22Rv1 (cell line): ENCODE measurements at regions not wholly inside any gene's neighbourhood (a gene's known extent, or its start where the extent isn't known, plus 50 kb on each side); places are given as distances from the start of the nearest gene placed in this dataset.

Experiments
- H3K27ac ChIP-seq: fragments of 450-650 bp; 2 replicates; pipeline ENCODE4 v1.5.1; 2017
- ZFX ChIP-seq: fragments of 450-650 bp; IDR thresholded peaks from 2 replicates; pipeline ENCODE4 v1.6.1; 2017; ENCODE audit warnings: antibody characterized with exemption, borderline replicate concordance
- TF ChIP-seq, protein P1 (sequence below): fragments of 450-650 bp; IDR thresholded peaks from 2 replicates; pipeline ENCODE4 v1.5.1; 2017; ENCODE audit warnings: mild to moderate bottlenecking

DNA sequence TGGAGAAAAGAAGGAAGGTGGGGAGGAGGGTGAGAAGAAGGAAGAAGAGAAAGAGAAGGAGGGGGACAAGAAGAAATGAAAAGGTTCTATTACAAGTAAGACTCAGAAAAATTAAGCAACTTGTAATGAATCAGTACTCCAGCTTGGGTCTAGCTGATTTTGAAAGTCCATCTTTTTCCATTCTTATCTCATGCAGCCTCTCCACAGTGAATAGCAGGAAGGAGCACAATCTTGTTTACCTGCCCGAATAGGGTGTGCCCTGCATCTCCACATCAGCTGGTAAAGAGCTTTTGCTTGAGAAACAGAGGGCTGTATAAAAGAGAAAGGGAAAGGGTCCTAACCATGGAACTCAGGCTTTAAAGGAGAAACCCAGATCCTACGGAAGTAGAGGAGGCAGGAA lies 348.8 kb downstream of the TPBG start:
- H3K27ac ChIP-seq, result no peak overlapping the region
- TF ChIP-seq ZFX, result no peak
- TF ChIP-seq, protein P1, sequence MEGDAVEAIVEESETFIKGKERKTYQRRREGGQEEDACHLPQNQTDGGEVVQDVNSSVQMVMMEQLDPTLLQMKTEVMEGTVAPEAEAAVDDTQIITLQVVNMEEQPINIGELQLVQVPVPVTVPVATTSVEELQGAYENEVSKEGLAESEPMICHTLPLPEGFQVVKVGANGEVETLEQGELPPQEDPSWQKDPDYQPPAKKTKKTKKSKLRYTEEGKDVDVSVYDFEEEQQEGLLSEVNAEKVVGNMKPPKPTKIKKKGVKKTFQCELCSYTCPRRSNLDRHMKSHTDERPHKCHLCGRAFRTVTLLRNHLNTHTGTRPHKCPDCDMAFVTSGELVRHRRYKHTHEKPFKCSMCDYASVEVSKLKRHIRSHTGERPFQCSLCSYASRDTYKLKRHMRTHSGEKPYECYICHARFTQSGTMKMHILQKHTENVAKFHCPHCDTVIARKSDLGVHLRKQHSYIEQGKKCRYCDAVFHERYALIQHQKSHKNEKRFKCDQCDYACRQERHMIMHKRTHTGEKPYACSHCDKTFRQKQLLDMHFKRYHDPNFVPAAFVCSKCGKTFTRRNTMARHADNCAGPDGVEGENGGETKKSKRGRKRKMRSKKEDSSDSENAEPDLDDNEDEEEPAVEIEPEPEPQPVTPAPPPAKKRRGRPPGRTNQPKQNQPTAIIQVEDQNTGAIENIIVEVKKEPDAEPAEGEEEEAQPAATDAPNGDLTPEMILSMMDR, result no peak

- H3K27ac ChIP-seq, result no peak overlapping the region
- TF ChIP-seq ZFX, result no peak
- TF ChIP-seq, protein P1, result peak; percentile 70
These were observed 349.2 kb downstream of the TPBG start for GRCh38 chr6:82712826-82713225.

DNA sequence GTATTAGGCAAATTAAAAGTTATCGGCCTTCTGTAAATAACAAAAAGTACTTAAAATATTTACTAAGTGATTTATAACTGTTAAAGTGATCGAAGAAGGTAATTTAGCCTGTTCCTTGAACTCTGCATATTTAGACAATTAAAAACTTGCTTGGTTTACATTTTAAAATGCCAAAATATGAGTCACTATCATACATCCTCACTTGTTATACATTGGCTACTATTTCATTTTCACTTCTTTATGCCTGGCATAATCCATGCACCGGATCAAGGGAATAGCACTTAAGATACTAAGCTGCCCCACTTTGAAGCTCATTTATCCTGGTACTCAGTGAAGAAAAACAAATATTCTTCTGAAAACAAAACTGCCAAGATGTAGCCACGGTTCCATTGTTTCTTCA lies 344.6 kb downstream of the UBE3D start:
- H3K27ac ChIP-seq, result no peak overlapping the region
- TF ChIP-seq, protein P1, result no peak
- no peak for TF ChIP-seq ZFX

DNA sequence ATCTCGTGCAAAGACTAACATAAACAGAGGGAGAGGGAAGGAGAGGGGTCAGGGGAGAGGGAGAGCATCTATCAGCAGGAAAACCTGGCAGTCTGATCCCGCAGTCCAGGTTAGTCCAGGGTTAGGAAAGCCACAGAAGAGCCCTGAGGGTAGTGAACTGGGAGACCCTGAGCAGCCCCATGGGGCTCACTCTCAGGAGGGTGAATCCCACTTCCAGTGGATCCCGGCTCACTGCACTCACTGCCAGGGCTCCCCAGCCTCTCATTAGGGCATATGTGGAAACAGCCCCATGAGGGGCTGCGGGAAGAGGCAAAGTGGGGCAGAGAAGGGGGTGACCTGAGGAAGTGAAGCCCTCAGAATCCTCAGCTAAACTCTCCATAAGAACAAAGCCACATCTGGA lies 329.9 kb downstream of the UBE3D start:
- TF ChIP-seq ZFX, result no peak
- TF ChIP-seq, protein P1, result no peak

DNA sequence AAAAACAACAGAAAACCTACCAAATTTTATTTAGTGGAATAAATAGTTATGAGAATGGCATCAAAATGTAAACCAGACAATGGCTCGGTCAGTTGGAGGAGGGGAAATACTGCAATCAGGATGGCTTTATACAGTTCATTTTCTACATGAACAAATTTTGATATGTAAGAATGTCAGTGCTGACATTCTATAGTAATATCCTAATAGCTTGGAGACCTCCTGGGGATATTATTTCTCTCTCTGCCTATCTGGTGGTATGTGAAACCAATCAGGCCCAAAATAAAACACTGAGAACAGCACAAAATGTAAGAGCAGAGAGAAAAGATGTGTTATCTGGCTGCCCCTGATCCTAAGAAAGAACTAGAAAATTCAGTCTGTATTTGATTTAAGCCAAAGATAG lies 327.7 kb downstream of the UBE3D start:
- no peak overlapping the region for H3K27ac ChIP-seq
- TF ChIP-seq, protein P1, result no peak
- TF ChIP-seq ZFX, result no peak

More for the DNA sequence above, 329.9 kb downstream of the UBE3D start:
- no peak overlapping the region for H3K27ac ChIP-seq

DNA sequence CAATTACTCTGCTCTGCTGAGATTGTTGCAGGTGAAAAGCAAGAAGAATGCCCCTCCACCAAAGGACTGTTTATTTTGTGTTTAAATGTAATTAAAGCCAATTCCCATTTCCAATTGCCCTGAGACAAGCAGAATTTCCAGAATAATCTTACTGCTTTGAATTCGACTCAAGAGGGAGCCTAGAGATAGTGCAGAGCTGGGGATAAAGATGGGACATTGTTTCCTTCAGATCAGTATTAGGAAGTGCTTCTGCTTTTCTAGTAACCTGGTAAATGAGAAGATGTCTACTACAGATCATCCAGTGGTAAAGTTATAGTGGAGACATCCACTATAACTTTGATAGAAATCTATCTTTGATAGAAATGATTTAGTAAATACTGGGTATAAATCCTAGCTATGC lies 326.9 kb downstream of the UBE3D start:
- H3K27ac ChIP-seq, result no peak overlapping the region
- no peak for TF ChIP-seq ZFX
- TF ChIP-seq, protein P1, result no peak

DNA sequence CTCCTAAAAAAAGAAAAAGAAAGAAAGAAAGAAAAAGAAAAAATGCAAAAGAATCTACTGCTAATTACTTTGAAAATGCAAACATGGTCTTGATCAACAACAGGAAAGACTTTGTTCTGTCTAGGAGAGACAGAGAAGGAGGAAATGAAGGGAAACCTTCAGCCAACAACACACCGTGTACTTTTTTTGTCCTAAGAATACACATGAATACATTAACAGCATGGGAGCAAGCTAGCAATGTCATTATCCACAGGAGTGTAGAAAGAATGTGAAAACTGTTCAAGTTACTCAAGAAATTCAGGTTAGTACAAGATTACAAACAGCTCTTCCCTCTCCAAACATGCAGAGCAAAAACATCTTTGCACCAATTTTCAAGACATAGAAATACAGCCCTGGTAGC lies 326.3 kb downstream of the UBE3D start:
- TF ChIP-seq, protein P1, result no peak
- TF ChIP-seq ZFX, result no peak
- no peak overlapping the region for H3K27ac ChIP-seq
